Renal pelvis (tissue), 1 donor: ENCODE measurements at regions not wholly inside any gene's neighbourhood (a gene's known extent, or its start where the extent isn't known, plus 50 kb on each side); places are given as distances from the start of the nearest gene placed in this dataset.
A peak's percentile ranks its signal among the peaks of the same experiment; 100 is the strongest.

ENCODE experiments used
- DNase-seq: peaks from one replicate; pipeline ENCODE4 v3.0.0-alpha.2; 2013

GRCh38 chr10:10130686-10131085 is 887.0 kb upstream of the CELF2 start:
- peak; percentile 19 for DNase-seq

GRCh38 chr10:10132009-10132408 is 885.7 kb upstream of the CELF2 start:
- no peak for DNase-seq

GRCh38 chr10:10133281-10133680 is 884.4 kb upstream of the CELF2 start:
- peak; percentile 37 for DNase-seq

GRCh38 chr10:10138685-10139084 is 879.0 kb upstream of the CELF2 start:
- no peak for DNase-seq

- no peak for DNase-seq
These were observed 875.8 kb upstream of the CELF2 start for GRCh38 chr10:10141782-10142382.

GRCh38 chr10:10146604-10147003 is 871.1 kb upstream of the CELF2 start:
- no peak for DNase-seq

GRCh38 chr10:10149899-10150298 is 867.8 kb upstream of the CELF2 start:
- no peak for DNase-seq

GRCh38 chr10:10156917-10157600 is 860.6 kb upstream of the CELF2 start:
- DNase-seq, result no peak

- no peak for DNase-seq
These were observed 856.8 kb upstream of the CELF2 start for GRCh38 chr10:10160821-10161312.

- no peak for DNase-seq
These were observed 852.8 kb upstream of the CELF2 start for GRCh38 chr10:10164848-10165247.

- no peak for DNase-seq
These were observed 852.3 kb upstream of the CELF2 start for GRCh38 chr10:10165415-10165814.

- no peak for DNase-seq
These were observed 839.2 kb upstream of the CELF2 start for GRCh38 chr10:10178476-10178875.

GRCh38 chr10:10193848-10194247 is 823.8 kb upstream of the CELF2 start:
- no peak for DNase-seq

GRCh38 chr10:10196701-10197100 is 821.0 kb upstream of the CELF2 start:
- no peak for DNase-seq

GRCh38 chr10:10197423-10197822 is 820.2 kb upstream of the CELF2 start:
- no peak for DNase-seq

- DNase-seq, result no peak
These were observed 819.3 kb upstream of the CELF2 start for GRCh38 chr10:10198363-10198762.

GRCh38 chr10:10204415-10204814 is 813.3 kb upstream of the CELF2 start:
- no peak for DNase-seq

GRCh38 chr10:10205906-10206305 is 811.8 kb upstream of the CELF2 start:
- no peak for DNase-seq

GRCh38 chr10:10207538-10207937 is 810.1 kb upstream of the CELF2 start:
- DNase-seq, result no peak

- peak; percentile 9 for DNase-seq
These were observed 809.5 kb upstream of the CELF2 start for GRCh38 chr10:10208196-10208595.

- no peak for DNase-seq
These were observed 808.5 kb upstream of the CELF2 start for GRCh38 chr10:10209167-10209566.

GRCh38 chr10:10211409-10211808 is 806.3 kb upstream of the CELF2 start:
- DNase-seq, result no peak

- DNase-seq, result no peak
These were observed 804.4 kb upstream of the CELF2 start for GRCh38 chr10:10213237-10213636.

GRCh38 chr10:10222304-10222841 is 795.3 kb upstream of the CELF2 start:
- no peak for DNase-seq
